GM18873 (cell line): ENCODE measurements at regions not wholly inside any gene's neighbourhood (a gene's known extent, or its start where the extent isn't known, plus 50 kb on each side); places are given as distances from the start of the nearest gene placed in this dataset.

Experiments used
- ATAC-seq: cut with Tn5 transposase; IDR thresholded peaks from one replicate; pipeline ENCODE4 v1.9.1; 2021; ENCODE audit warnings: mild to moderate bottlenecking, moderate library complexity, moderate number of reproducible peaks; ENCODE audit not compliant: unreplicated experiment, low FRiP score

GRCh38 chr7:8378349-8379019 is 54.9 kb upstream of the NXPH1 start:
- ATAC-seq, result no peak

- no peak for ATAC-seq
Observed at GRCh38 chr7:8379264-8379663, 54.1 kb upstream of the NXPH1 start.

GRCh38 chr7:8380130-8380529 is 53.3 kb upstream of the NXPH1 start:
- ATAC-seq, result no peak

GRCh38 chr7:8382004-8382730 is 51.2 kb upstream of the NXPH1 start:
- no peak for ATAC-seq
